Adrenal gland (tissue), 5 donors: ENCODE measurements at regions not wholly inside any gene's neighbourhood (a gene's known extent, or its start where the extent isn't known, plus 50 kb on each side); places are given as distances from the start of the nearest gene placed in this dataset.

ENCODE experiments used
- CTCF ChIP-seq, 6 experiments: fragments of 450-650 bp in 4 of 6; fragments of 200-600 bp in 2 of 6; sonication (generic) in 1 of 6; IDR thresholded peaks; 1 replicate in 5 of 6; 2 replicates in 1 of 6; pipeline versions ENCODE4 v1.5.1 to v1.8.0; 2016 to 2021; ENCODE audit warnings: antibody characterized with exemption in 6 of 6, mild to moderate bottlenecking in 2 of 6, moderate library complexity in 1 of 6
- POLR2A ChIP-seq, 2 donors: fragments of 450-650 bp; IDR thresholded peaks; one replicate each; pipeline ENCODE4 v1.6.1; 2017; ENCODE audit warnings: antibody characterized with exemption in 2 of 2, mild to moderate bottlenecking in 2 of 2, moderate library complexity in 1 of 2
- donor health status: DM: no; HTN: no; CAD: no.

- TF ChIP-seq CTCF (IDR thresholded peaks at IDR 0.05) (no peak), POLR2A (IDR thresholded peaks at IDR 0.05) (no peak)
These were observed 680.4 kb upstream of the POM121L12 start for GRCh38 chr7:52355053-52355452.
